Eye (tissue), 1 donor: ENCODE measurements at regions not wholly inside any gene's neighbourhood (a gene's known extent, or its start where the extent isn't known, plus 50 kb on each side); places are given as distances from the start of the nearest gene placed in this dataset.
"Not testable (repeated sequence)": the region's sequence is repeated elsewhere in the genome, so short reads cannot be mapped to it uniquely, and the experiment has no call there.

Experiments used
- DNase-seq: peaks from one replicate; pipeline ENCODE4 v3.0.0-alpha.2; 2015

- DNase-seq: no peak
Measured at GRCh38 chr2:215644233-215644897, 208.5 kb upstream of the FN1 start.

GRCh38 chr2:215638687-215639086 lies 202.8 kb upstream of the FN1 start:
- no peak for DNase-seq

GRCh38 chr2:215637651-215638050 lies 201.8 kb upstream of the FN1 start:
- no peak for DNase-seq

GRCh38 chr2:215636816-215637215 lies 200.9 kb upstream of the FN1 start:
- DNase-seq: no peak

- DNase-seq: no peak
Measured at GRCh38 chr2:215635788-215636139, 199.9 kb upstream of the FN1 start.

- no peak for DNase-seq
Measured at GRCh38 chr2:215635071-215635787, 199.4 kb upstream of the FN1 start.

GRCh38 chr2:215633360-215633759 lies 197.5 kb upstream of the FN1 start:
- DNase-seq: no peak

- no peak for DNase-seq
Measured at GRCh38 chr2:215631696-215632095, 195.8 kb upstream of the FN1 start.

- DNase-seq: not testable (repeated sequence)
Measured at GRCh38 chr2:215630796-215631195, 194.9 kb upstream of the FN1 start.

GRCh38 chr2:215627771-215628170 lies 191.9 kb upstream of the FN1 start:
- no peak for DNase-seq

GRCh38 chr2:215626812-215627281 lies 191.0 kb upstream of the FN1 start:
- DNase-seq: no peak

GRCh38 chr2:215626063-215626462 lies 190.2 kb upstream of the FN1 start:
- no peak for DNase-seq

- no peak for DNase-seq
Measured at GRCh38 chr2:215625207-215625606, 189.3 kb upstream of the FN1 start.

GRCh38 chr2:215624423-215624829 lies 188.6 kb upstream of the FN1 start:
- DNase-seq: peak; percentile 48

- no peak for DNase-seq
Measured at GRCh38 chr2:215622837-215623236, 187.0 kb upstream of the FN1 start.

GRCh38 chr2:215621381-215621780 lies 185.5 kb upstream of the FN1 start:
- no peak for DNase-seq

GRCh38 chr2:215620528-215620927 lies 184.7 kb upstream of the FN1 start:
- no peak for DNase-seq

- DNase-seq: no peak
Measured at GRCh38 chr2:215619989-215620388, 184.1 kb upstream of the FN1 start.

GRCh38 chr2:215619022-215619958 lies 183.4 kb upstream of the FN1 start:
- DNase-seq: peak; percentile 65

GRCh38 chr2:215618145-215618544 lies 182.3 kb upstream of the FN1 start:
- DNase-seq: no peak

- no peak for DNase-seq
Measured at GRCh38 chr2:215617060-215617824, 181.4 kb upstream of the FN1 start.

- DNase-seq: no peak
Measured at GRCh38 chr2:215615803-215616174, 179.9 kb upstream of the FN1 start.
